Heart right ventricle (tissue), 16 donors: ENCODE measurements at regions not wholly inside any gene's neighbourhood (a gene's known extent, or its start where the extent isn't known, plus 50 kb on each side); places are given as distances from the start of the nearest gene placed in this dataset.

Experiments
- ATAC-seq, 8 donors: fragments of 200-7000 bp; cut with Tn5 transposase; one replicate each; pipeline ENCODE4 v1.9.1; 2020; ENCODE audit warnings: mild to moderate bottlenecking in 8 of 8, moderate library complexity in 8 of 8, moderate number of reproducible peaks in 1 of 8
- DNase-seq, 2 donors: peaks; one replicate each; pipeline ENCODE4 v3.0.0-alpha.2; 2020
- H3K27ac ChIP-seq, 10 donors: fragments of 200-600 bp; sonication (generic) in 2 of 10; one replicate each; pipeline versions ENCODE4 v1.5.0 to v1.8.0; 2020 to 2022; ENCODE audit warnings: mild to moderate bottlenecking in 3 of 10
- H3K27me3 ChIP-seq, 7 donors: fragments of 200-600 bp; one replicate each; pipeline ENCODE4 v1.8.0; 2021 to 2022; ENCODE audit warnings: mild to moderate bottlenecking in 2 of 7
- H3K36me3 ChIP-seq, 9 donors: fragments of 200-600 bp; sonication (generic) in 1 of 9; one replicate each; pipeline versions ENCODE4 v1.5.0 to v1.8.0; 2020 to 2022; ENCODE audit warnings: mild to moderate bottlenecking in 2 of 9
- H3K4me1 ChIP-seq, 9 donors: fragments of 200-600 bp; sonication (generic) in 1 of 9; one replicate each; pipeline versions ENCODE4 v1.5.0 to v1.8.0; 2020 to 2022; ENCODE audit warnings: mild to moderate bottlenecking in 4 of 9
- H3K4me3 ChIP-seq, 10 donors: fragments of 200-600 bp; sonication (generic) in 2 of 10; one replicate each; pipeline versions ENCODE4 v1.5.0 to v1.8.0; 2020 to 2022; ENCODE audit warnings: mild to moderate bottlenecking in 7 of 10, moderate library complexity in 2 of 10
- H3K9me3 ChIP-seq, 11 donors: fragments of 200-600 bp in 10 of 11; sonication (generic) in 2 of 11; one replicate each; pipeline versions ENCODE4 v1.5.0 to v1.8.0; 2013 to 2022; ENCODE audit warnings: mild to moderate bottlenecking in 2 of 11, control low read depth in 1 of 11, moderate library complexity in 1 of 11
- WGBS, 2 donors: extraction: QIAGEN DNeasy Blood & Tissue Kit; methylation state at CpG; one replicate each; pipeline ENCODE4 v1.1.7; 2013; ENCODE audit warnings: inconsistent platforms in 1 of 2; 5-methylcytosine and 5-hydroxymethylcytosine counted together
- intact Hi-C, 10 donors: fragments of 100-400 bp; cut with DNase I; formaldehyde crosslinking; loops; one replicate each; pipeline versions ENCODE4 v1.11.1 to v1.14.2; 2022
- TF ChIP-seq, protein P1 (sequence below), 9 donors: fragments of 200-600 bp; sonication (generic) in 2 of 9; IDR thresholded peaks; one replicate each; pipeline versions ENCODE4 v1.5.0 to v1.8.0; 2021 to 2022; ENCODE audit warnings: antibody characterized with exemption in 9 of 9, mild to moderate bottlenecking in 5 of 9, moderate library complexity in 1 of 9
- donor health status: Arrhythmogenic right ventricular cardiomyopathy.
- donor health status: ischemic (EF 13 %, LVEDD 7.1; RV severe dilation, severe dysfunction).
- donor health status: healthy with polysubstance abuse.
- donor health status: DM: no; HTN: yes; CAD: no.
- donor health status: DM: no; HTN: no; CAD: no.
- donor health status: ischemic (EF 25% LVEDD 6.9; RV normal size, moderate dysfunction).
- donor health status: ischemic (EF 25% LVEDD 5.7; RV mildly dilated, moderate dysfunction).
- donor health status: healthy.
- donor health status: DM: yes; HTN: yes; CAD: no.
- donor health status: Ischemic cardiomyopathy.
- donor health status: ischemic (EF 35%, LVEDD 5.7; RV mildly dilated, moderate dysfunction).
- donor health status: nonischemic (EF 11% LVEDD 7.7; RV severe dilation, severe dysfunction).
- donor health status: DM: yes; HTN: yes; CAD: no.
- donor health status: PGD.
- donor health status: ischemic (EF 29% LVEDD 5.4; RV normal size, mild dysfunction).
- donor health status: nonischemic (EF 23%, LVEDD 6.1; RV moderate dilation, normal function).

DNA sequence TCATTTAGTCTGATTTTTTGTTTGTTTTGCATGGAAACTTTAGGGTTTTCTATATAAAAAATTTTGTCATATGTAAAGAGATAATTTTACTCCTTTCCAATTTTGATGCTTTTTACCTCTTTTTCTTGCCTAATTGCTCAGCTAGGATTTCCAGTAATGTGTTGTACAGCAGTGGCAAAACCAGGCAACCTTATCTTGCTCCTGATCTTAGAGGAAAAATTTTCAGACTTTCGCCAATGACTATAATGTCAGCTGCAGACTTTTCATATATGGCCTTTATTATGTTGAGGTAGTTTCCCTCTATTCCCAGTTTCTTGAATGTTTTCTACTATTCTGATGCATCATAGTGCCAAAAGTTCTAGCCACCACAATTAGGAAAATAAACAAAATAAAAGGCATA, 126.3 kb downstream of the ALOX5 start:
- Histone ChIP-seq H3K9me3 (peaks cover 0 to 24% (median 6%) of the 10 kb centered on the region in 11 donors), H3K36me3 (no peaks in the 10 kb centered on the region), H3K4me1 (peaks cover 0 to 11% (median 0%) of the 10 kb centered on the region in 9 donors), H3K27me3 (no peaks in the 10 kb centered on the region), H3K27ac (no peak overlapping the region), H3K4me3 (no peak overlapping the region)
- DNase-seq (no peak), ATAC-seq (no peak)
- WGBS, 2 donors: 96 to 100% methylated on average over 1 of the region's 1 CpG
- intact Hi-C loops: loop anchor here in 1 of 10 donors (10.0 kb wide), 1 partner anchor 54 kb away; no protein-coding TSS in a partner anchor
- TF ChIP-seq, protein P1, sequence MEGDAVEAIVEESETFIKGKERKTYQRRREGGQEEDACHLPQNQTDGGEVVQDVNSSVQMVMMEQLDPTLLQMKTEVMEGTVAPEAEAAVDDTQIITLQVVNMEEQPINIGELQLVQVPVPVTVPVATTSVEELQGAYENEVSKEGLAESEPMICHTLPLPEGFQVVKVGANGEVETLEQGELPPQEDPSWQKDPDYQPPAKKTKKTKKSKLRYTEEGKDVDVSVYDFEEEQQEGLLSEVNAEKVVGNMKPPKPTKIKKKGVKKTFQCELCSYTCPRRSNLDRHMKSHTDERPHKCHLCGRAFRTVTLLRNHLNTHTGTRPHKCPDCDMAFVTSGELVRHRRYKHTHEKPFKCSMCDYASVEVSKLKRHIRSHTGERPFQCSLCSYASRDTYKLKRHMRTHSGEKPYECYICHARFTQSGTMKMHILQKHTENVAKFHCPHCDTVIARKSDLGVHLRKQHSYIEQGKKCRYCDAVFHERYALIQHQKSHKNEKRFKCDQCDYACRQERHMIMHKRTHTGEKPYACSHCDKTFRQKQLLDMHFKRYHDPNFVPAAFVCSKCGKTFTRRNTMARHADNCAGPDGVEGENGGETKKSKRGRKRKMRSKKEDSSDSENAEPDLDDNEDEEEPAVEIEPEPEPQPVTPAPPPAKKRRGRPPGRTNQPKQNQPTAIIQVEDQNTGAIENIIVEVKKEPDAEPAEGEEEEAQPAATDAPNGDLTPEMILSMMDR (IDR thresholded peaks at IDR 0.05): no peak

DNA sequence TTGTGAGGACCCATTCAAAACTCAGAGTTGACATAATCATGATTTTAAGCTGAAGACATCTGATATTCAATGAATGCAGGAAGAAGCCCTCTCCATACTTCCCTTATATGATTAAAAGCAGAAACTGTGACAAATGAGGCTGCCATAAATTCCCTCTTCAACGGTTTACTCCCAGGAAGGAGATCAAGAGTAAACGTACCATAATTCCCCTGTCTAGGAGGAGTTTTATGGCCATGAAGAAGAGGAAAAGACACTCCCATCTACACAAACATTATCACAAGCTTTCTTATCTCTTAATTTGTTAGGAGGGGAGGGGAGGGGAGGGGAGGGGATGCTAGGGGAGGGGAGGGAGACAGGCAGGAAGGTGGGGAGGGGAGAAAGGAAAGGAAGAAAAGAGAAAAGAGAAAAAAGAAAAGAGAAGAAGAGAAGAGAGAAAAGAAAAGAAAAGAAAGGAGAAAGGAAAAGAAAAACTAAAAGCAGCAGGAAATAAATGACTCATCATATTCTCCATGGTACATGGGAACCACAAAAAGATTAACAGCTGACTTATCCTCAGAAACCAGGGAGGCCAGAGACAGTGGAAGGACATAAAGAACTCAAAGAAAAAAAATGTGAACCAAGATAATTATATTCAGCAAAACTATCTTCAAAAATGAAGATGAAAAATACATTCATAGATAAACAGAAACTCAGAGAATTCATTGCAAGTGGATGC, 121.6 kb downstream of the ALOX5 start:
- DNase-seq: no peak
- Histone ChIP-seq H3K9me3 (peaks cover 0 to 32% (median 8%) of the 10 kb centered on the region in 11 donors), H3K27ac (no peak overlapping the region), H3K4me1 (peaks cover 0 to 11% (median 0%) of the 10 kb centered on the region in 9 donors), H3K4me3 (no peak overlapping the region), H3K27me3 (no peaks in the 10 kb centered on the region), H3K36me3 (no peaks in the 10 kb centered on the region)
- TF ChIP-seq, protein P1 (IDR thresholded peaks at IDR 0.05): no peak
- ATAC-seq: no peak
- WGBS, 2 donors: 84 to 93% methylated on average over 2 of the region's 2 CpGs
- intact Hi-C loops: no loop called here
